LNCAP (cell line): ENCODE measurements at regions not wholly inside any gene's neighbourhood (a gene's known extent, or its start where the extent isn't known, plus 50 kb on each side); places are given as distances from the start of the nearest gene placed in this dataset.

Experiments used
- CTCF ChIP-seq: fragments of 450-650 bp; IDR thresholded peaks from 2 replicates; pipeline ENCODE4 v1.5.1; 2017; ENCODE audit warnings: mild to moderate bottlenecking

GRCh38 chr3:4207672-4208071 is 95.5 kb upstream of the SETMAR start:
- no peak for TF ChIP-seq CTCF

- no peak for TF ChIP-seq CTCF
These were observed 94.6 kb upstream of the SETMAR start for GRCh38 chr3:4208556-4208955.

- TF ChIP-seq CTCF, result no peak
These were observed 91.6 kb upstream of the SETMAR start for GRCh38 chr3:4211610-4212009.

- no peak for TF ChIP-seq CTCF
These were observed 84.5 kb upstream of the SETMAR start for GRCh38 chr3:4218456-4219226.

GRCh38 chr3:4219227-4219568 is 84.0 kb upstream of the SETMAR start:
- TF ChIP-seq CTCF, result no peak

GRCh38 chr3:4220065-4220464 is 83.1 kb upstream of the SETMAR start:
- TF ChIP-seq CTCF, result no peak

GRCh38 chr3:4222574-4223175 is 80.5 kb upstream of the SETMAR start:
- no peak for TF ChIP-seq CTCF
